A549 (cell line): ENCODE measurements at regions not wholly inside any gene's neighbourhood (a gene's known extent, or its start where the extent isn't known, plus 50 kb on each side); places are given as distances from the start of the nearest gene placed in this dataset.

ENCODE experiments used
- ATAC-seq, 2 experiments: fragments of 200-7000 bp in 1 of 2; fragments of >200 bp in 1 of 2; cut with Nextera tagmentation in 1 of 2; cut with Tn5 transposase in 1 of 2; 3 replicates each; pipeline versions ENCODE4 v1.8.0 to v1.9.1; 2018 to 2020; ENCODE audit warnings: mild to moderate bottlenecking in 1 of 2, moderate library complexity in 1 of 2
- CTCF ChIA-PET: fragments of 300-600 bp; sonication (Branson Sonifier 250); formaldehyde crosslinking; extraction: SDS; loops from one replicate; lab custom pipeline; 2021; ENCODE audit warnings: antibody characterized with exemption, inconsistent platforms; lab: Yijun Ruan, JAX
- POLR2A ChIA-PET: fragments of 350-600 bp; formaldehyde crosslinking; extraction: SDS; loops from one replicate; lab custom pipeline; 2021; ENCODE audit warnings: antibody characterized with exemption, inconsistent platforms; lab: Yijun Ruan, JAX
- DNase-seq, 2 experiments: peaks; one replicate each; pipeline versions ENCODE4 v3.0.0 to v3.0.0-alpha.2; 2011 to 2016; ENCODE audit warnings: low read depth in 1 of 2, low spot score in 1 of 2
- FAIRE-seq: peaks from 2 replicates; lab custom pipeline; 2011; peaks lifted over from hg19 to GRCh38; lab: Jason Lieb, UNC
- H3K27ac ChIP-seq, 2 experiments: fragments of >200 bp; sonication (Bioruptor Twin); formaldehyde crosslinking; 3 replicates each; pipeline ENCODE4 v1.5.1; 2016 to 2017
- H3K4me1 ChIP-seq: fragments of >200 bp; sonication (Bioruptor Twin); formaldehyde crosslinking; 3 replicates; pipeline ENCODE4 v1.6.1; 2016
- H3K4me2 ChIP-seq: fragments of >200 bp; sonication (Bioruptor Twin); formaldehyde crosslinking; 3 replicates; pipeline ENCODE4 v1.6.1; 2016
- H3K4me3 ChIP-seq: fragments of >200 bp; sonication (Bioruptor Twin); formaldehyde crosslinking; 3 replicates; pipeline ENCODE4 v1.5.1; 2016
- H3K9me3 ChIP-seq: fragments of >200 bp; sonication (Bioruptor Twin); formaldehyde crosslinking; 3 replicates; pipeline ENCODE4 v1.6.1; 2016
- BCL3 ChIP-seq: fragments of >200 bp; sonication (Bioruptor Twin); formaldehyde crosslinking; IDR thresholded peaks from 3 replicates; pipeline ENCODE4 v1.6.1; 2016
- CBX8 ChIP-seq: fragments of 200-600 bp; sonication (generic); IDR thresholded peaks from 2 replicates; pipeline ENCODE4 v1.6.1; 2016
- EHF ChIP-seq: fragments of 250-450 bp; sonication (Bioruptor Pico); IDR thresholded peaks from 2 replicates; pipeline ENCODE4 v1.5.0; 2020; ENCODE audit warnings: mild to moderate bottlenecking
- EHMT2 ChIP-seq: fragments of 200-600 bp; sonication (generic); IDR thresholded peaks from 2 replicates; pipeline ENCODE4 v1.6.1; 2016; ENCODE audit warnings: antibody characterized with exemption, low read depth, mild to moderate bottlenecking, moderate library complexity
- ESRRA ChIP-seq: fragments of 150-350 bp; IDR thresholded peaks from 2 replicates; pipeline ENCODE4 v1.6.1; 2014; ENCODE audit warnings: mild to moderate bottlenecking, low read length, borderline replicate concordance
- FOSB ChIP-seq: fragments of 250-450 bp; sonication (Bioruptor Pico); IDR thresholded peaks from 2 replicates; pipeline ENCODE4 v1.5.0; 2020; ENCODE audit warnings: mild to moderate bottlenecking, moderate library complexity
- FOXS1 ChIP-seq: fragments of 250-450 bp; sonication (Bioruptor Pico); IDR thresholded peaks from 2 replicates; pipeline ENCODE4 v1.5.0; 2020; ENCODE audit warnings: mild to moderate bottlenecking, moderate library complexity
- GATA3 ChIP-seq: IDR thresholded peaks from 2 replicates; pipeline ENCODE4 v1.6.1; 2012; ENCODE audit warnings: borderline replicate concordance
- HES2 ChIP-seq: fragments of >200 bp; sonication (Bioruptor Twin); formaldehyde crosslinking; IDR thresholded peaks from 2 replicates; pipeline ENCODE4 v1.6.1; 2016
- HOXB5 ChIP-seq: fragments of 250-450 bp; sonication (Bioruptor Pico); IDR thresholded peaks from 2 replicates; pipeline ENCODE4 v1.5.0; 2020; ENCODE audit warnings: mild to moderate bottlenecking, moderate library complexity
- JUN ChIP-seq, 2 experiments: fragments of >200 bp; sonication (Bioruptor Twin); formaldehyde crosslinking; IDR thresholded peaks; 2 replicates in 1 of 2; 3 replicates in 1 of 2; pipeline ENCODE4 v1.6.1; 2016 to 2017
- JUNB ChIP-seq: fragments of >200 bp; sonication (Bioruptor Twin); formaldehyde crosslinking; IDR thresholded peaks from 2 replicates; pipeline ENCODE4 v1.6.1; 2016
- KDM1A ChIP-seq: fragments of 200-600 bp; sonication (generic); IDR thresholded peaks from 2 replicates; pipeline ENCODE4 v1.6.1; 2016; ENCODE audit warnings: low read depth, mild to moderate bottlenecking
- KDM5A ChIP-seq: fragments of 200-600 bp; sonication (generic); IDR thresholded peaks from 2 replicates; pipeline ENCODE4 v1.6.1; 2016; ENCODE audit warnings: antibody characterized with exemption, mild to moderate bottlenecking
- MAX ChIP-seq: IDR thresholded peaks from 2 replicates; pipeline ENCODE4 v1.6.1; 2012
- MAZ ChIP-seq: fragments of 150-350 bp; IDR thresholded peaks from 2 replicates; pipeline ENCODE4 v1.6.1; 2014; ENCODE audit warnings: antibody characterized with exemption, low read depth, low read length, borderline replicate concordance
- NFE2L2 ChIP-seq: fragments of 150-350 bp; conservative IDR thresholded peaks from 2 replicates; pipeline ENCODE4 v1.6.1; 2014; ENCODE audit warnings: low read length
- PBX3 ChIP-seq: IDR thresholded peaks from 2 replicates; pipeline ENCODE4 v1.6.1; 2012
- PHF8 ChIP-seq: fragments of 200-600 bp; sonication (generic); IDR thresholded peaks from 2 replicates; pipeline ENCODE4 v1.6.1; 2016; ENCODE audit warnings: low read depth, mild to moderate bottlenecking, antibody characterized with exemption, moderate library complexity, borderline replicate concordance
- POLR2A ChIP-seq: IDR thresholded peaks from 2 replicates; pipeline ENCODE4 v1.6.1; 2012; ENCODE audit warnings: mild to moderate bottlenecking, low read length
- RARB ChIP-seq: fragments of 250-450 bp; sonication (Bioruptor Pico); IDR thresholded peaks from 2 replicates; pipeline ENCODE4 v1.8.0; 2021; ENCODE audit warnings: mild to moderate bottlenecking, moderate library complexity
- RCOR1 ChIP-seq: fragments of 150-350 bp; IDR thresholded peaks from 2 replicates; pipeline ENCODE4 v1.6.1; 2014; ENCODE audit warnings: antibody characterized with exemption, low read length, low read depth
- SMC3 ChIP-seq: fragments of >200 bp; sonication (Bioruptor Twin); formaldehyde crosslinking; IDR thresholded peaks from 3 replicates; pipeline ENCODE4 v1.6.1; 2018; ENCODE audit warnings: inconsistent platforms
- SREBF2 ChIP-seq: fragments of 450-650 bp; IDR thresholded peaks from 2 replicates; pipeline ENCODE4 v1.6.1; 2014; ENCODE audit warnings: mild to moderate bottlenecking, moderate library complexity
- TP53 ChIP-seq: fragments of 250-450 bp; sonication (Bioruptor Pico); IDR thresholded peaks from 2 replicates; pipeline ENCODE4 v1.5.0; 2021; ENCODE audit warnings: mild to moderate bottlenecking, moderate library complexity
- ZNF302 ChIP-seq: fragments of 250-450 bp; sonication (Bioruptor Pico); IDR thresholded peaks from 2 replicates; pipeline ENCODE4 v1.9.0; 2021; ENCODE audit warnings: inconsistent platforms, mild to moderate bottlenecking, moderate library complexity
- WGBS: methylation state at CpG from one replicate; pipeline ENCODE4 v1.1.6; 2017; ENCODE audit errors: missing lambda C conversion rate; 5-methylcytosine and 5-hydroxymethylcytosine counted together
- TF ChIP-seq, protein P1 (sequence below): fragments of 250-450 bp; sonication (Bioruptor Pico); IDR thresholded peaks from 2 replicates; pipeline ENCODE4 v1.5.0; 2021; ENCODE audit warnings: mild to moderate bottlenecking, moderate library complexity, borderline replicate concordance

DNA sequence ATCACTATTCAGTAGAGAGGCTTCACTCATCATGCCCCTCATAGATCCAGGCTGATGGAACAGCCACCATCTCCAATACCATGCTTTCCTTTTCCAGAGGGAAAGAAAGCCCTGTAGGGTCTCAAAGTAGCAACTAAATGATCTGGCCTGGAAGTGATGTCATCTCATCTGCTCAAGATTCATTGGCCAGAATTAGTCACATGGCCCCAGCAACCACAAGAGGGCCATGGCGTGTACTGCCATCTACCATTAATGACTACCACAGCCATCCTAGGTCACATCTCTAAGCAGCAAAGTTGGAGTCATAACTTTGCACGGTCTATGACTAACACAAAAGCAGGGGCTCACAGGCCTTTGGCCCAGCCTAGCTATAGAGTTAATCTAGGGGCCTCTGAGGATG lies 194.8 kb downstream of the KIT start:
- CTCF ChIA-PET, result no interaction called here
- TF ChIP-seq TP53 (CRISPR knock-in tag), result no peak
- no peak for TF ChIP-seq SMC3
- DNase-seq (no peak), ATAC-seq (no peak), FAIRE-seq (no peak)
- WGBS, result 0% methylated on average over 2 of the region's 2 CpGs
- Histone ChIP-seq H3K9me3 (no peaks in the 10 kb centered on the region), H3K4me1 (no peaks in the 10 kb centered on the region), H3K4me3 (no peak overlapping the region), H3K27ac (no peak overlapping the region), H3K4me2 (no peak overlapping the region)
- POLR2A ChIA-PET, result no interaction called here

- TF ChIP-seq MAX (no peak), FOXS1 (CRISPR knock-in tag) (no peak), ESRRA (no peak), EHF (CRISPR knock-in tag) (no peak), TP53 (CRISPR knock-in tag) (no peak), SMC3 (no peak), KDM1A (no peak), FOSB (CRISPR knock-in tag) (no peak), POLR2A (no peak), KDM5A (no peak), RARB (CRISPR knock-in tag) (no peak), JUN (IDR thresholded peaks at IDR 0.05) (no peak), BCL3 (no peak), PBX3 (no peak), SREBF2 (no peak)
- ATAC-seq (no peak), FAIRE-seq (no peak), DNase-seq (no peak)
- Histone ChIP-seq H3K9me3 (no peaks in the 10 kb centered on the region), H3K4me3 (no peak overlapping the region), H3K4me2 (no peak overlapping the region), H3K4me1 (no peaks in the 10 kb centered on the region), H3K27ac (no peak overlapping the region)
- 8% methylated on average over 1 of the region's 1 CpG for WGBS
- ChIA-PET POLR2A (no interaction called here), CTCF (no interaction called here)
These were observed 194.3 kb downstream of the KIT start for GRCh38 chr4:54852054-54852453.

- CTCF ChIA-PET, result no interaction called here
- TF ChIP-seq JUN (IDR thresholded peaks at IDR 0.05), result no peak
- TF ChIP-seq CBX8, result no peak
- no peak for TF ChIP-seq KDM1A
- no peak for TF ChIP-seq RCOR1
- no peak for TF ChIP-seq TP53 (CRISPR knock-in tag)
- no peak for TF ChIP-seq FOXS1 (CRISPR knock-in tag)
- TF ChIP-seq GATA3, result no peak
- no peak for TF ChIP-seq JUNB
- no peak for TF ChIP-seq MAZ
- no peak for TF ChIP-seq POLR2A
These were observed 187.2 kb downstream of the KIT start for GRCh38 chr4:54844911-54845310.

GRCh38 chr4:54843946-54844345 lies 186.2 kb downstream of the KIT start:
- no peaks in the 10 kb centered on the region for H3K9me3 ChIP-seq
- DNase-seq (no peak), ATAC-seq (no peak), FAIRE-seq (no peak)
- no peaks in the 10 kb centered on the region for H3K4me1 ChIP-seq
- no peak overlapping the region for H3K4me2 ChIP-seq
- WGBS, result 0% methylated on average over 3 of the region's 3 CpGs
- CTCF ChIA-PET, result no interaction called here
- POLR2A ChIA-PET, result no interaction called here
- no peak overlapping the region for H3K27ac ChIP-seq
- H3K4me3 ChIP-seq, result no peak overlapping the region
- no peak for TF ChIP-seq HOXB5
- no peak for TF ChIP-seq JUN (IDR thresholded peaks at IDR 0.05)
- no peak for TF ChIP-seq TP53 (CRISPR knock-in tag)
- TF ChIP-seq NFE2L2, result no peak
- TF ChIP-seq EHMT2, result no peak
- no peak for TF ChIP-seq ZNF302 (CRISPR knock-in tag)
- TF ChIP-seq, protein P1, sequence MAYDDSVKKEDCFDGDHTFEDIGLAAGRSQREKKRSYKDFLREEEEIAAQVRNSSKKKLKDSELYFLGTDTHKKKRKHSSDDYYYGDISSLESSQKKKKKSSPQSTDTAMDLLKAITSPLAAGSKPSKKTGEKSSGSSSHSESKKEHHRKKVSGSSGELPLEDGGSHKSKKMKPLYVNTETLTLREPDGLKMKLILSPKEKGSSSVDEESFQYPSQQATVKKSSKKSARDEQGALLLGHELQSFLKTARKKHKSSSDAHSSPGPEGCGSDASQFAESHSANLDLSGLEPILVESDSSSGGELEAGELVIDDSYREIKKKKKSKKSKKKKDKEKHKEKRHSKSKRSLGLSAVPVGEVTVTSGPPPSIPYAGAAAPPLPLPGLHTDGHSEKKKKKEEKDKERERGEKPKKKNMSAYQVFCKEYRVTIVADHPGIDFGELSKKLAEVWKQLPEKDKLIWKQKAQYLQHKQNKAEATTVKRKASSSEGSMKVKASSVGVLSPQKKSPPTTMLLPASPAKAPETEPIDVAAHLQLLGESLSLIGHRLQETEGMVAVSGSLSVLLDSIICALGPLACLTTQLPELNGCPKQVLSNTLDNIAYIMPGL, result no peak
- no peak for TF ChIP-seq PBX3
- TF ChIP-seq HES2, result no peak
- TF ChIP-seq PHF8, result no peak

More at GRCh38 chr4:54844911-54845310, 187.2 kb downstream of the KIT start:
- no peak overlapping the region for H3K4me2 ChIP-seq
- WGBS, result 0% methylated on average over 2 of the region's 2 CpGs
- no peak for DNase-seq
- no peak for FAIRE-seq
- H3K27ac ChIP-seq, result no peak overlapping the region
- no peak overlapping the region for H3K4me3 ChIP-seq
- no peaks in the 10 kb centered on the region for H3K9me3 ChIP-seq
- no peak for ATAC-seq
- POLR2A ChIA-PET, result no interaction called here
- no peaks in the 10 kb centered on the region for H3K4me1 ChIP-seq
